HG02610 (cell line): ENCODE measurements at regions not wholly inside any gene's neighbourhood (a gene's known extent, or its start where the extent isn't known, plus 50 kb on each side); places are given as distances from the start of the nearest gene placed in this dataset.
A peak's percentile ranks its signal among the peaks of the same experiment; 100 is the strongest.

Source experiments
- ATAC-seq: cut with Tn5 transposase; IDR thresholded peaks from one replicate; pipeline ENCODE4 v1.9.1; 2021; ENCODE audit warnings: mild to moderate bottlenecking, moderate library complexity; ENCODE audit not compliant: unreplicated experiment

DNA sequence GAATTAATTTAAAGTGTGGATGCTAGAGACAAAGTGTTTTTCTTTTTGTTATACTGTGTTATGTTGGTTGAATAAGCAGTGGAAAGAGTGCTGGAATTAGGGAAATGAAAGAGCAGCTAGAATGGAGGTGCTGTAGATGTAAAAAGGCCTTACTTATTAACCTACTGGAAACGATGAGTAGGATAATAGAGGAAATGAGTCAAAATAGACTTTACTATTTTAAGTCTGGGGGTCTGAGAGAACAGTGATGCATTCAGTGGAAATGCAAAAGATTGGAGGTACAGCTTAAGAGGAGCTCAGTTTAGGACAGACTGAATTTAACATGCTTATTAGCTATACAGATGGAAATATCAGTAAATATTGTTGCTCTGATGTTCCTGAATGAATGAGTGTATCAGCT lies 674.0 kb downstream of the OTOL1 start:
- ATAC-seq, result peak; percentile 68

DNA sequence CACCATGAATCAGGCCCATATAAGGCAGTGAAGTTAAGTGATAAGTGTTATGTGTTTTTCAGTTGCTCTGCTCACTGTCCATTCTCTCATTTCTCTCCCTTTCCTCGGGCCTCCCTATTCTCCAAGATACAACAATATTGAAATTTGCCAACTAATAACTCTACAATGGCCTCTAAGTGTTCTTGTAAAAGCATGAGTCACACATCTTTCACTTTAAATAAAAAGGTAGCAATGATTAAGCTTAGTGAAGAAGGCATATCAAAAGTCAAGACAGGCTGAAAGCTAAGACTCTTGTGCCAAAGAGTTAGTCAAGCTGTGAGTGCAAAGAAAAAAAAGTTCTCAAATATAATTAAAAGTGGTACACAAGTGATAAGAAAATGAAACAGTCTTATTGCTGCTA lies 675.4 kb downstream of the OTOL1 start:
- ATAC-seq, result no peak

DNA sequence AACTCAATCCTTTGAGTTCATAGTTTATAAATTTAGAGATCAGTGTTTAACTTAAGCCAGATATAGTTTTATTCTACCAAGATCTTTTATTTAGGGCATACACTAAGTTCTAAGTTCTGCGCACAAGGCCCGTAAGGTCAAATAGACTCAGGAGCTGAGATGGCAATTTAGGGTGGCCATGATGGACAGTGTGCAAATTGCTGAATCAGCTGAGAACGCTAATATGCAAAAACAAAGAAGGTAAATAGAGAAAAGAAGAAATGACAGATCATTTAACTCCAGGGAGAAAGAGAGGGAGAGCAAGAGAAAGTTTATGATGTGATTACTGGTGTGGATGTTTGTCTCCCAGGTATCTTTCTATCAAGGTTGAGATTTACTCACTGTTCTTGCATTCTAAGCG lies 678.5 kb downstream of the OTOL1 start:
- no peak for ATAC-seq

DNA sequence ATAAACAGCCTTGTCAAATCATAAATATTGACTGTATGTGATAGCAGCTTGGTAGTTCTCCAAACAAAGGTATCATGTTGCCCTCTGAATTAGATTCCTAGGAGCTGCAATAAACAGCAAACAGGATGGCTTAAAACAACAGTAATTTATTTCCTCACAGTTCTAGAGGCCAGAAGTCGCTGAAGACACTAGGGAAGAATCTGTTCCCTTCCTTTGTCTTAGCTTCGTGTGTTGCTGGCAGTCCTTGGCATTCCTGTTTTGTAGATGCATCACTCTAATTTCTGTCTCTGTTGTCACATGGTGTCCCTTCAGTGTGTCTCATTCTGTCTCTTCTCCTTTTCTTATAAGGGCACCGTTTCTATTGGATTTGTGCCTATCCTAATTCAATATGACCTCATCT lies 679.3 kb downstream of the OTOL1 start:
- ATAC-seq, result no peak

DNA sequence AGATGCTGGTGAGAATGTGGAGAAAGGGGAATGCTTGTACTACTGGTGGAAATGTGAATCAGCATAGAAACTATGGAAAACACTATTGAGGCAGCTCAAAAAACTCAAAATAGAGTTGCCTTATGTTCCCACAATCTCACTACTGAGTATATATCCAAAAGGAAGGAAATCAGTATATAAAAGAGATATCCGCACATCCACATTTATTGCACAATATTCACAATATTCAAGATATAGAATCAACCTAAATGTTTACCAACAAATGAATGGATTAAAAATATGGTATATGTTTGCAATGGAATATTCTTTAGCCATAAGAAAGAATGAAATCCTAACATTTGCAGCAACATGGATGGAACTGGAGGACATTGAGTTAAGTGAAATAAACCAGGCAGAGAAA lies 686.8 kb downstream of the OTOL1 start:
- no peak for ATAC-seq

DNA sequence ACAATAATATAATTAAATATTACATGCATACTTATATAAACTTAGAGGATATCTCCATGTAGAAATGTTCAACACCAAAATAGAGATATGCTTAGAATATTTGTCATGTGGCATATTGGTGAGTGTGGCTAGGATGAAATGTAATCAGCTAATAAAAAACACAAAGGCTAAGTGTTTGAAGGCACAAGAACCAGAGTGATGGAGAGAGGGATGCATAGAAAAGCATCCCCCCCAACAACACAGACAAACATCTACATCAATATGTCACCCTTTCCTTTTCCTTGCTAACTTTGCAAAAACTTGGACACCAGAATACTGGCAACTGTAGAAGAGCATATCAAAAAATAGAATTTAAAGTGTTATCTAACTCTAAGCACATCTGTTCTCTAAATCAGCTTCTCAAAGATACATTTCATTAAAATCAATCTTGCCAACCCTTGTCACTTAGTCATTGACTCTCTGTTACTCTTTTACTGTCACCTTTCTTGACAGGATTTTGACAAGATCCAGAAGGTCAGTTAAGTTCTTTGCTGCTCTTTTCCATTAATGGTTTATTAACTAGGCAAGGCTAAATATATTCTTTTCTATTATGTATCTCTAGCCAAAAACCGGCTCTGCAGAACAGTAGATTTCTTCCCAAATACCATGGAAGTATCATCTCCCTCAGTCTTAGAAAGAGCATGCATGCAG lies 695.9 kb downstream of the OTOL1 start:
- ATAC-seq, result no peak

DNA sequence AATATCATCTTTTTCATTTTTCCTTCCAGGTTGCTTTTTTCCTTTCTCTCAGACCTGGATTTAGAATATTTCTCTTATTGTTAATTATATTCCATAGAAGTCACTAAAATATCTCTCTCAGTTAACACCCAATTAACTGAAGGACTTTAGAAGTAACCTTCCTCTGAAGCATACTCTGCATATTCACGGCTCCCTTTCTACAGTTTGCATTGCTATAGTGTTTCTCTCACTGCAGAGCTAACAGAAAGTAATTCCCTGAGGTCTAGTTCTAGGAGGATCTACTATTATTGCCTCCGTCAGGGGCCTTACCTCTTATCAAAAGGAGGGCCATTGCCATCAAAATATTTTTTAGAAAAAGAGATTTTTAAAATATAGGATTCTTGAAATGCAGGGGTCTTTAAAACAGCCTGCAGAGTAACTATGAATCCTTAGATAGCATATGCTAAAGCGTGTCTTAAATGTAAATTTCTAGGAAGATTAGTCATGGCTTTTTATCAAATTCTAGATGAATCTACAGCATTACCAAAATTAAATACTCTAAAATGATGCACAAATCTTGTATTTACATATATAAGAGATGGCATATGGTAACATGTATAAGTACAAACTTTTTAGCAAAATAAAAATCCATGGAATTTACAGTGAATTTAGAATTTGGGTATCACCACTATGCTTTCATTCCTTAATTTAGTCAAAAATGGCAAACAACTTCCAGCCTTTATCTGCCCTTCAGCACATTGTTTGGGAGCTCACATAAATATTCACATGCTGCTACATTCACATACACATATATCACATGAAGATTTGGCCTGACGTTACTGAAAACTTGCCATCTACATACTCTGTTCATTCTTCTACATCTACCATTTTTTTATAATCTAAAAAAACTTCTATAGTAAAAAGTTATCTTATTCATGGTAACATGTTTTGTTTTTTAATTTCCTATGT lies 696.8 kb downstream of the OTOL1 start:
- no peak for ATAC-seq

DNA sequence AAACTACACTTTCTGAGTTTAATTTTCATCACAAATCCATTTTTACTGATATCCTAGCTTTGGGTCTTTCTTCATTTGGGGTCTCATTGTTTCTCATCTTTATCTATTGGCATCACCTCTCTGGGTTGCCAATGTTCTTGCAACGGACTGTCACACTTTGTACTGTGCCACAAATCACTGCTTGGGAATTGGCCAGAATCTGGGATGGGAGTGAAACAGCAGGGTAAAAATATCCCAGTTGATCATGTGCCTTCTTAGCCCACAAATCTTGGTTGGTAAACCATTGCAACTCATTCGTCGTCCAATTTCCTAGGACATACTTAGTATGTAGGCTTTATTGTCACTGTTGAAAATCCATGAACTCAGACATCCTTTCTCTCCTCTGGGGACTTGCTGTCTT lies 698.5 kb downstream of the OTOL1 start:
- no peak for ATAC-seq

DNA sequence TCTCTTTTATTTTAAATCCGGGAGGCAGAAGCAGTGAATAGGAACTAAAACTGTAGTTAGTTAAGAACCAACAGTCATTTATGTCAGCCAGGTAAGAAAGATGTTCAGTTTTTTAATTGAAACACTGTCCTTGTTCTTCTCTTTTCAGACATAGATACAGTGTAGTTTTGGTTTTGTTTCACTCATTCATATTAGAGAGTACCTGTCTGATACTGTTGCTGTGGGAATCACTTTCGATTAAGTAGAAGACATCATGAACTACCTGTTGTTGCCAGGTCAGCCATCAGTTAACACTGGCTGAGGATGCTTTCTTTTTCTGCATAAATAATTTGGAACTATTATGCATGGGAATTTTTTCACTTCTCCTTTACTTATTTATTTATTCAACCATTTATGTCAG lies 700.4 kb downstream of the OTOL1 start:
- no peak for ATAC-seq

DNA sequence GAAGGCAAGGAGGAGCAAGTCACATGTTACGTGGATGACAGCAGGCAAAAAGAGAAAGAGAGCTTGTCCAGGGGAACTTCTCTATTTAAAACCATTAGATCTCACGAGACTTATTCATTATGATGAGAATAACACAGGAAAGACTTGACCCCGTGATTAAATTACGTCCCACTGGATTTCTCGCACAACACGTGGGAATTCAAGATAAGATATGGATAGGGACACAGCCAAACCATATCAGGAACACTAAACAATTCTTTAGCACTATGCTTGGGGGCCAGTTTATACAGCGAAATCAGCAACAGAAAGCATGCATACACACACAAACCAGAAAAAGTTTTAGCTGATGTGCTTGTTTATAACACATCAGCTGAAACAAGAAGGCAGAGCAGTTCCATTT lies 704.2 kb downstream of the OTOL1 start:
- no peak for ATAC-seq

DNA sequence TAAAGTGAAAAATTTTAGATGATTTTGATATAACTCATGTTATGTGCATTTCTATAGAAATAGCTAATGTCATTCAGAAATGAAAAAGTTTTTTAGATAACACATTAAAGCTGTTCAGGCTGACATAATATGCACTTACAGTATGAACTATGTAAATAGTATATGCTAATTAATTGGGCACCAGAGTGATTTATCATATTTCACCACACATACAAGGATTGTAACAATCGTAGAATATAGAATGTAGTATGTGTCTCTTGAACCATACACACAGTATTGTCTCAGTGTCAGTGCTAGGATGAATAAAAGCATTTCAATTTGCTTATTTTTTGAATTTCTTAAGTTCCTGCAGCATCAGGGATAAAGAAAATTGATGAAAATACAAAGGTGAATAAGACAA lies 710.0 kb downstream of the OTOL1 start:
- ATAC-seq, result no peak

DNA sequence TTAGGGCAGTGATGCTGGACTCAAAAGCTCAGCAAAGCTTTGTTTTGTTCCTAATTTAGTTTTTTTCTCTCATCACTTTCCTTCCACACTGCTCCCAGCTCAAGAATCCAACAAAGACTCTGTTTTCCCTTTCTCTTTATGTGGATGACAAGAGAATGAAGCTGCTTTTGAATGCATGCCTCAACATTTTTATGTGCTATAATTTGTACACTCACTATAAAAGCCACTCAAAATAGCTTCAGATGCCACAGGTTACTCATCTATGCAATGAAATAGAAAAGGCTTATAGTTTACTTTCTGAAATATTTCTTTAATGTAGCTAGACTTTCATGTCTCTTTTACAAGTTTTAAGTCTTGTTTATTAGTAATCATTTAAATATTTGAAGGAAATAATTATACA lies 714.9 kb downstream of the OTOL1 start:
- no peak for ATAC-seq

DNA sequence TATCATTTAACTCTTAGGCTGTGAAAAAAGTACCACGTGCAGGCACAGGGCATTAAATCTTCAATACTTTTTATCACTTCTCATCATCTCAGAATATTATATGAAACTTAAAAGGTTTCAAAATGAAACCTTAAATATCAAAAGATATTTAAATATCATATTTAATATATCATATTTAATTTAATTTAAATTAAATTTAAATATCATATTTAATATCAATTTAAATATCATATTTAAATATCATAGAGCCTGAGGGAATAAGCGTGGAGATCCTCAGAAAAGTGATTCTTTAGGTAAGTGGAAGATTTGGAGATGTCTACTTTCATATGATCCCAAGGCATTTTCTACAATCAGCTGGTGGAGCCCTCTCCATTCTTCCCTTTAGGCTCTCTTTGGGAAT lies 716.6 kb downstream of the OTOL1 start:
- ATAC-seq, result no peak

DNA sequence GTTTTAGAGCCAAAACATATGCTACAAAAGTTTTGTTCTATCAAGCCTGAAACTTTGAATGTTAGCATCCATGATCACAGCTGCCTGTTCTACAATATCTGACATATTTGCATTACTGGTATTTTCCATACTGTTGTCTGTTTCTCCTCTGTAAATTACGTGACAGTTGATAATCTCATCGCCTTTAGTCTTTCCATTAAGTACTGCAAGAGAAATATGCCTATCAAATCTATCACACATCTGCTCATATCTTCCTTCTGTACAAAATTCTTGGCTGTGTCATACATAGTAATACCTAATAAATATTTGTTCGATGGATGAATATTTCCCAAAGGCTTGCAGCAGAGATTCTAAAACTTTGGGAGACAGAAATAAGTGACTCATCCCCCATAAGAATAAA lies 717.3 kb downstream of the OTOL1 start:
- ATAC-seq, result no peak

DNA sequence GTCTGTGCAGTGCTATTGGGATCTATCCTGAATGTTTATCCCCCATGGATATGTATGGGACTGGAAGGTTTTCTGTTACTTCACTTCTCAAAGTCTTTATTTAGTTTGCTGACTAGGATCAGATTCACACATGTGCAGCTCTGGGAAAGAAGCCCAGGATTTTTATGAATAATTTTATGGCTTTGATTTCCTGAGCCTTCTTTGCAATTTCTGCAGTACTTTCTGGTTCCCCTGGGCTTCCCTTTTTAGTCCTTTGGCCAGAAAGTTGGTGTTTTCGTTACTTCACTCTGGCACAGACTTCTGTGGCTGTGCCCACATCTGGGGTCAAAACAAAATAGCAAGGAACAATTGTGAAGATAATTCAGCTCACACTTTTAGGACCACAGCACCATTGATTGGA lies 721.0 kb downstream of the OTOL1 start:
- ATAC-seq, result no peak

DNA sequence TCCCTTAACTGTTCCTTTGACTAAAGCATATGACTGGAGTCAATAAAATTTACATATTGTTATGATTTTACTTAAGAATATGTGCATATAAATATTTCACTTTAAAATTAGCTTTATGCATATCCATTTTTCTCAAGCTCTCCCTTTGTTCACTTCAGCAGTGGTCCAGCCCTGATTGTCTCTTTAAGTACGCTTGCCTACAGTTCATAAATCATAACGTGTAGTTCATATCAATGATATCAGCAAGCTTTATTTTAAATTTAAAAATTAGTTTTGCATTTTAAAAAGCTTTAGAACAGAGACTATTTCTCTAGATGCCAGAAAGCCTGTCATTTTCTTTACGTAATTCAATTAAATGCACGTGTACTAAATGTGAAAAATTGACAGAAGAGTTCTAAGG lies 721.9 kb downstream of the OTOL1 start:
- no peak for ATAC-seq

DNA sequence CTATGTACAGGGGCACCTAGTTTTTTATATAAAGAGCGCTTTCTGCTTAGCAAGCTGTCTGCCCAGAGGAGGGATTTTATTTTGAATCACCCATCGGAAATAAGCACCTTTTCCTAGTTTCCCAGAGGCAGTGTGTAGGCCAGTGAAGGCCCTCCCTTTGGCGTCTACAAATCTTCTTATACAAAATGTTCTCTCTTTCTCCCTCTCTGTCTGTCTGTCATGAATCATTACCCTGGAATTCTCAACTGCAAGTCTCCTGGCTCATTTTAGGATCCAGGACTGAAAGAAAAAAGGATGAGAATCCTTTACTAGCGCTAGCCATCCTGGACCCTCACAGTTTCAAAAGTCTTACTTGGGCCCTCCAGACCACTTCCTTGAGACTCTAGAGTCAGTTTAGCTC lies 728.1 kb downstream of the OTOL1 start:
- ATAC-seq, result no peak

DNA sequence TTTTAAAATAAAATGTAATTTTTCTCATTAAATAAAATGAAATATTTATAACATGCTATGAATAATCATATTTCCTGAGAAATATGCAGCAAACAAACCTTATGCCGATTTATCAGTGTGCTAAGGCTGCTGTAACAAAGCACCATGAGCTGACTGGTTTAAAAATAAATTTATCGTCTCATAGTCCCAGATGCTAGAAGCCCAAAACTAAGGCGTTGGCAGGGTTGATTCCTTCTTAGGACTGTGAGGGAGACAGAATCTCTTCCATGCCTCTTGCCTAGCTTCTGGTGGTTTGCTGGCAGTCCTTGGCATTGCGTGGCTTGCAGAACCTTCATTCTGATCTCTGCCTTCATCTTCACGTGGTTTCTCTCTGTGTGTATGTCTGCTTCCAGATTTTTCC lies 740.3 kb downstream of the OTOL1 start:
- no peak for ATAC-seq

DNA sequence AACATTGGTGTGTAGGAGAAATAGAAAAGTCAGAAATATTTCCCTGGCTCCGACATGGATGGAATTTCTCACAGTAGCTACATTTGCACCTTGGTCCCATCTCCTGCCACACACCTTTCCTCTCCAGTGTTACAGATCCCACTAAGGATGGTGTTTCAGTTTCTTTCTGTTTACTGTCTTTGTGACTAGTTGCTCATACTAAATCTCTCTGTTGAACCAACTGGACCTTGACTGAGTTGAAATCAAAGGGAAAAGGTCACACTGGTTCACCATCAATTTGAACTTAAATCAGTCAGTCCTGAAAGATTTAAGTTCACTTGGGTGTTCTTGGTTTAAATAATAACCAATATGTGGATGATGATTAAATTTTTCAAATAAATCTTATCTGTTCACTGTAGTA lies 754.2 kb downstream of the OTOL1 start:
- ATAC-seq, result no peak

DNA sequence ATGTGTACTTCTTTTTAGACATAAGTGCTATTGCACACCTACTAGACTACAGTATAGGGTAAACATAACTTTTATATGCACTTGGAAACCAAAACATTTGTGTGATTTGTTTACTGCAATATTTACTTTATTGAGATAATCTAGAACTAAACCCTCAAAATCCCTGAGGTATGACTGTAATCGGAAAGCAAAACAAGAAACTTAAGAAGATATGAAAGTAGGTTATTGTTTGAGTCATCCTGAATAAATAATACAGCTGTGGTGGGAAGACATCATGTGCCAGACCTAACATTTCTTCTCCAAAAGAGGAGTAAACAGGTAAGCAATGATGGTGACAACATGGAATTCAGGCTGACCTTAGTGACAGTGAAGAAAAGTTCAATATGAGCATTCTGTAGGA lies 765.5 kb downstream of the OTOL1 start:
- no peak for ATAC-seq

DNA sequence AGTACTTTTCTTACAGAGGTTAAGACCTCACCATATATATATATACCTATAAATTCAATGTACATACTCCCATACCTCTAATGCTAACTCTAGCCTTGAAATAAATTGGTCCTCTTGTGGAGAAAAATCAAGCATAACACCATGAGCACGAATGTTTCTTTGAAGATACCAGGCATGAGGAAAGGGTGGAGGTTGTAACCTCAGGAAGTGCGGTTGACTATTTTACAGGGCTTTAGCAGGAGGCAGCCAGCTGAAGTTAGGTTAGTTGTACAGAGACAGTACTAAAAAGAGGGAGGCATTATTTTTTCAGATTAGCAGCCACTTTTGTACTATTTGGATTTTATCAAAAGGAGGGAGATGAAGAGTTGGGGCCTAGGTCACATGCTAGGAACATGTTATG lies 767.0 kb downstream of the OTOL1 start:
- no peak for ATAC-seq

DNA sequence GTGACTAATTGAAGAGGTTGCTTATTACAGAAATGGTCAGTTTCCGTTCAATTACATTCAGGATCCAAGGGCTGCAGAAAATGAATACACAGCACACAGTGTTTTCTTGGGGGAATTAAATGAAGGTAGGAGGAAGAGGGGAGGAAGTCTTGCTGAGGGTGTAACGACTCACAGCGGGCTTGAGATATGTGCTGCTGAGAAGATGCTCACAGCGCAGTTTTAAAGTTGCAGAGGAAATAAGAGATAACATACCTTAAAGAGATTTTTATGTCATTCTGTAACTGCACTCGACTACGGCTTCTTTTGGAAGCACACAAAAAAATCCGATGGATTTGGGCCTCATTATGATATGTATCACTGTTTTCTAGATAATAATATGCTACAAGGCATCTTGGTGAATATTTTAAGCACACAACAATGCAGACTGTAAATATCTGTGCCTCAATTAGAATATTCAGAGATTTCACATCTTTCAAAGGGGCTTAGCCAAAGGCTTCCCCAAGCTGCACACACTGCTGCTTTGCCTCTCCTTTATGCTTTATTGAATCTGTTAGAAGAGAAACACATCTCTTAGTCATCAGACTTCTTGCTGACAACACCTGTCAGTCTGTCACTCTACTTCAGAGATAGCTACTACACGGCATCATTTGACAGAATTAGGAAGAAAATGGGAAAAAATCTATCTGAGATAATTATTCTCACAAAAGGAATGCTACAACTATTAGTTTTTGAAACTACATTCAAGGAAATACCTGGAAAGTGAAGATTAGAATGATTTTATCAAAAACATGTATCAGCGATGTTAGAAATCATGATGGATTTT lies 773.2 kb downstream of the OTOL1 start:
- no peak for ATAC-seq
